ENCODE measurements at regions not wholly inside any gene's neighbourhood (a gene's known extent, or its start where the extent isn't known, plus 50 kb on each side); places are given as distances from the start of the nearest gene placed in this dataset.
A peak's percentile ranks its signal among the peaks of the same experiment; 100 is the strongest.

DNA sequence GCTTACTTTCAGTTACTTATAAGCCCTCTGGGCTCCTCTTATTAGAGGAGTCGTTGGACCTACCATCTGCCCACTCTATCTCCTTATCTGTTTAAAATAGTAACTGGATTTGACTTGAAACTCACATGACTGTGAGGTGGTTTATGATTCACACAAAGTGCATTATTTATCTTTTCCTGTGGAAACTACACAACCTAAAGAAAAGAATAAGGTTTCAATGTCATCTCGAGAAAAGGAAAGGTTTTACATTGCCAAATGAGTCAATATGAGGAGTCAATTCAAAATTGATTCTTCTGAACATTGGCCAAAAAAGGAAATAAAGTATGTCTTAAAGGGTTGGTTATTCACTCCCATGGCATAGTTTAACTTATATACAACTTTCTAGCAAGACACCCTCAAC lies 225.0 kb upstream of the G2E3 start (continued):
- TF ChIP-seq SREBF1 (IDR thresholded peaks at IDR 0.05; ENCODE audit: low read length) (no peak), FOXM1 (IDR thresholded peaks at IDR 0.05; ENCODE audit: low read depth, low read length) (peak; percentile 80; the same call in 1 of the 2 replicates), ESRRA (IDR thresholded peaks at IDR 0.05; ENCODE audit: low read length) (no peak), SRF (IDR thresholded peaks at IDR 0.05; ENCODE audit: low read depth in 2 of 2, low read length in 2 of 2) (peak in 1 of 2 experiments; percentile 53; a peak in 1 of 4 replicates), CHD2 (IDR thresholded peaks at IDR 0.05; ENCODE audit: borderline replicate concordance, low read depth, low read length) (no peak), ATF7 (IDR thresholded peaks at IDR 0.05; ENCODE audit: low read depth) (no peak), JUNB (IDR thresholded peaks at IDR 0.05) (peak; percentile 66), HDGF (IDR thresholded peaks at IDR 0.05) (no peak)
- TF ChIP-seq, protein P1, sequence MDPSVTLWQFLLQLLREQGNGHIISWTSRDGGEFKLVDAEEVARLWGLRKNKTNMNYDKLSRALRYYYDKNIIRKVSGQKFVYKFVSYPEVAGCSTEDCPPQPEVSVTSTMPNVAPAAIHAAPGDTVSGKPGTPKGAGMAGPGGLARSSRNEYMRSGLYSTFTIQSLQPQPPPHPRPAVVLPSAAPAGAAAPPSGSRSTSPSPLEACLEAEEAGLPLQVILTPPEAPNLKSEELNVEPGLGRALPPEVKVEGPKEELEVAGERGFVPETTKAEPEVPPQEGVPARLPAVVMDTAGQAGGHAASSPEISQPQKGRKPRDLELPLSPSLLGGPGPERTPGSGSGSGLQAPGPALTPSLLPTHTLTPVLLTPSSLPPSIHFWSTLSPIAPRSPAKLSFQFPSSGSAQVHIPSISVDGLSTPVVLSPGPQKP (IDR thresholded peaks at IDR 0.05; ENCODE audit: low read depth, low read length), result no peak

- ATAC-seq (no peak), FAIRE-seq (no peak), DNase-seq (ENCODE audit: low read depth, low spot score) (no peak)
- BruUV-seq (replicated peaks), result no TSS peak
- in situ Hi-C loops (cut with MboI) (no loop called here), intact Hi-C loops (cut with micrococcal nuclease; ENCODE audit: unreplicated experiment) (loop anchor here (2.0 to 10.0 kb wide), 2 partner anchors 17 to 483 kb away; no protein-coding TSS in a partner anchor)
- H3K4me2 ChIP-seq (ENCODE audit: control insufficient read depth, insufficient read depth), result no peak overlapping the region
- no peak overlapping the region for H2AFZ ChIP-seq (ENCODE audit: control insufficient read depth, low read depth, low read length)
- H3K27ac ChIP-seq (ENCODE audit: control insufficient read depth, insufficient read depth), result no peak overlapping the region
- CTCF ChIA-PET, result interaction anchor here (0.7 to 1.7 kb wide), 3 partner anchors 9 to 18 kb away, joined by 3 to 5 read pairs (median 3); no protein-coding TSS in a partner anchor
- H3K36me3 ChIP-seq (ENCODE audit: control insufficient read depth in 2 of 2, insufficient read depth in 2 of 2, low read length in 1 of 2), result no peaks in the 10 kb centered on the region
- POLR2A ChIA-PET, result no interaction called here
- H3K79me2 ChIP-seq (ENCODE audit: control insufficient read depth, insufficient read depth, low read length), result no peaks in the 10 kb centered on the region
- RAD21 ChIA-PET (ENCODE audit: unreplicated experiment), result no interaction called here
- H3K9ac ChIP-seq (ENCODE audit: control insufficient read depth, insufficient read depth, low read length), result no peak overlapping the region
- H4K20me1 ChIP-seq (ENCODE audit: control insufficient read depth, insufficient read depth), result no peaks in the 10 kb centered on the region
- 5% methylated on average over 5 of the region's 5 CpGs for WGBS (ENCODE audit: insufficient coverage, insufficient replicate concordance, low lambda C conversion rate, missing lambda C conversion rate)
- no peaks in the 10 kb centered on the region for H3K27me3 ChIP-seq (replicated peaks in 1 of 2; ENCODE audit: control insufficient read depth in 2 of 2, insufficient read depth in 2 of 2, low read length in 1 of 2)
- H3K4me3 ChIP-seq, result no peak overlapping the region
- SMC1A ChIA-PET (ENCODE audit: uncharacterized antibody, unreplicated experiment), result interaction anchor here (1.3 to 4.9 kb wide), 2 partner anchors 8 to 18 kb away, joined by 4 to 26 read pairs; no protein-coding TSS in a partner anchor
- H3K4me1 ChIP-seq (ENCODE audit: control insufficient read depth, insufficient read depth, low read length), result no peaks in the 10 kb centered on the region
- no peaks in the 10 kb centered on the region for H3K9me3 ChIP-seq (replicated peaks; ENCODE audit: control insufficient read depth, insufficient read depth, low read length)
- TF ChIP-seq, protein P2, sequence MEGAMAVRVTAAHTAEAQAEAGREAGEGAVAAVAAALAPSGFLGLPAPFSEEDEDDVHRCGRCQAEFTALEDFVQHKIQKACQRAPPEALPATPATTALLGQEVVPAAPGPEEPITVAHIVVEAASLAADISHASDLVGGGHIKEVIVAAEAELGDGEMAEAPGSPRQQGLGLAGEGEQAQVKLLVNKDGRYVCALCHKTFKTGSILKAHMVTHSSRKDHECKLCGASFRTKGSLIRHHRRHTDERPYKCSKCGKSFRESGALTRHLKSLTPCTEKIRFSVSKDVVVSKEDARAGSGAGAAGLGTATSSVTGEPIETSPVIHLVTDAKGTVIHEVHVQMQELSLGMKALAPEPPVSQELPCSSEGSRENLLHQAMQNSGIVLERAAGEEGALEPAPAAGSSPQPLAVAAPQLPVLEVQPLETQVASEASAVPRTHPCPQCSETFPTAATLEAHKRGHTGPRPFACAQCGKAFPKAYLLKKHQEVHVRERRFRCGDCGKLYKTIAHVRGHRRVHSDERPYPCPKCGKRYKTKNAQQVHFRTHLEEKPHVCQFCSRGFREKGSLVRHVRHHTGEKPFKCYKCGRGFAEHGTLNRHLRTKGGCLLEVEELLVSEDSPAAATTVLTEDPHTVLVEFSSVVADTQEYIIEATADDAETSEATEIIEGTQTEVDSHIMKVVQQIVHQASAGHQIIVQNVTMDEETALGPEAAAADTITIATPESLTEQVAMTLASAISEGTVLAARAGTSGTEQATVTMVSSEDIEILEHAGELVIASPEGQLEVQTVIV (IDR thresholded peaks at IDR 0.05; ENCODE audit: borderline replicate concordance, partially characterized antibody), result no peak
- TF ChIP-seq, protein P1 (IDR thresholded peaks at IDR 0.05; ENCODE audit: low read depth, low read length), result no peak
- no peak for TF ChIP-seq ZNF687 (IDR thresholded peaks at IDR 0.05)
- TF ChIP-seq NR2C1 (IDR thresholded peaks at IDR 0.05), result no peak
- no peak for TF ChIP-seq TCF3 (IDR thresholded peaks at IDR 0.05; ENCODE audit: borderline replicate concordance, insufficient read depth, low read depth, low read length)
These were observed 221.5 kb upstream of the G2E3 start for GRCh38 chr14:30337456-30337855.

Data from GM12878 (cell line).